K562 (cell line): ENCODE measurements at regions not wholly inside any gene's neighbourhood (a gene's known extent, or its start where the extent isn't known, plus 50 kb on each side); places are given as distances from the start of the nearest gene placed in this dataset.

ENCODE experiments used
- ATAC-seq: fragments of 200-7000 bp; cut with Tn5 transposase; 3 replicates; pipeline ENCODE4 v1.9.1; 2020; ENCODE audit warnings: moderate library complexity
- BruUV-seq: library from RNA; stranded (reverse); fragments of 400-500 nt; replicated peaks from 2 replicates; lab custom pipeline; 2021; lab: Mats Ljungman, UMichigan
- CTCF ChIA-PET: fragments of 300-600 bp; formaldehyde crosslinking; extraction: SDS; loops from one replicate; lab custom pipeline; 2021; ENCODE audit warnings: low intra/inter-chr PET ratio; lab: Yijun Ruan, JAX
- POLR2A ChIA-PET: fragments of 300-600, 350-650 bp; sonication (Branson Sonifier 250); formaldehyde crosslinking; extraction: SDS; loops from one replicate; lab custom pipeline; 2021; ENCODE audit warnings: antibody characterized with exemption, inconsistent platforms; lab: Yijun Ruan, JAX
- DNase-seq, 4 experiments: peaks; one replicate each; pipeline versions ENCODE4 v3.0.0 to v3.0.0-alpha.2; 2011 to 2018; ENCODE audit warnings: low spot score in 3 of 4, mixed read lengths in 3 of 4; ENCODE audit errors: extremely low read depth in 1 of 4
- FAIRE-seq: peaks from 2 replicates; lab custom pipeline; 2011; peaks lifted over from hg19 to GRCh38; lab: Jason Lieb, UNC
- H2AFZ ChIP-seq: 2 replicates; pipeline ENCODE4 v1.6.0; 2011; ENCODE audit warnings: low read depth, low read length, control low read depth, inconsistent platforms
- H3K27ac ChIP-seq: fragments of 200-600 bp; 3 replicates; pipeline ENCODE4 v1.8.0; 2011; ENCODE audit warnings: low read depth, mild to moderate bottlenecking, control low read depth, inconsistent platforms, low read length, moderate library complexity, mixed read lengths; ENCODE audit errors: extremely low read depth
- H3K27me3 ChIP-seq, 2 experiments: fragments of 300-600 bp in 1 of 2; 2 replicates in 1 of 2; 3 replicates in 1 of 2; pipeline versions ENCODE4 v1.6.0 to v1.8.0; 2011; ENCODE audit warnings: inconsistent platforms in 2 of 2, low read length in 2 of 2, mild to moderate bottlenecking in 1 of 2, mixed read lengths in 1 of 2, moderate library complexity in 1 of 2; ENCODE audit not compliant: control insufficient read depth in 2 of 2, insufficient read depth in 2 of 2
- H3K36me3 ChIP-seq: fragments of 300-600 bp; 3 replicates; pipeline ENCODE4 v1.8.0; 2011; ENCODE audit warnings: mild to moderate bottlenecking, low read length, inconsistent platforms; ENCODE audit not compliant: control insufficient read depth, insufficient read depth
- H3K4me1 ChIP-seq, 2 experiments: fragments of 200-600 bp in 1 of 2; replicated peaks in 1 of 2; 2 replicates in 1 of 2; 3 replicates in 1 of 2; pipeline versions ENCODE4 v1.5.1 to v1.8.0; 2011; ENCODE audit warnings: inconsistent platforms in 2 of 2, low read length in 2 of 2, mild to moderate bottlenecking in 1 of 2, mixed read lengths in 1 of 2, moderate library complexity in 1 of 2; ENCODE audit not compliant: control insufficient read depth in 2 of 2, insufficient read depth in 2 of 2
- H3K4me2 ChIP-seq: 2 replicates; pipeline ENCODE4 v1.6.1; 2011; ENCODE audit warnings: low read length, control low read depth, inconsistent platforms, mixed read lengths; ENCODE audit not compliant: insufficient read depth
- H3K4me3 ChIP-seq: fragments of 200-600 bp; sonication (generic), shearing (Covaris generic); 2 replicates; pipeline ENCODE4 v1.5.1; 2016; ENCODE audit warnings: control low read depth, inconsistent platforms
- H3K79me2 ChIP-seq: fragments of 200-600 bp; 3 replicates; pipeline ENCODE4 v1.8.0; 2011; ENCODE audit warnings: low read length, inconsistent platforms; ENCODE audit not compliant: control insufficient read depth, insufficient read depth
- H3K9ac ChIP-seq, 2 experiments: 2 replicates each; pipeline versions ENCODE4 v1.6.0 to v1.6.1; 2011; ENCODE audit warnings: low read depth in 2 of 2, low read length in 2 of 2, control low read depth in 1 of 2, inconsistent platforms in 1 of 2, mild to moderate bottlenecking in 1 of 2, mixed read lengths in 1 of 2; ENCODE audit not compliant: insufficient read depth in 1 of 2
- H3K9me1 ChIP-seq: one replicate; pipeline ENCODE4 v1.6.0; 2011; ENCODE audit warnings: inconsistent platforms, mild to moderate bottlenecking, low read length, moderate library complexity; ENCODE audit not compliant: control insufficient read depth, insufficient read depth
- H3K9me3 ChIP-seq: replicated peaks from 2 replicates; pipeline ENCODE4 v1.5.1; 2011; ENCODE audit warnings: low read depth, low read length, inconsistent platforms; ENCODE audit not compliant: control insufficient read depth, insufficient read depth
- H4K20me1 ChIP-seq: replicated peaks from 2 replicates; pipeline ENCODE4 v1.6.1; 2011; ENCODE audit warnings: low read length, inconsistent platforms, mixed read lengths; ENCODE audit not compliant: control insufficient read depth, insufficient read depth
- ETV6 ChIP-seq, 3 experiments: fragments of 150-350 bp in 1 of 3; sonication (generic) in 1 of 3; formaldehyde crosslinking in 1 of 3; IDR thresholded peaks; 2 replicates each; pipeline versions ENCODE4 v1.6.1 to v1.8.0; 2014 to 2022; ENCODE audit warnings: borderline replicate concordance in 2 of 3, low read depth in 2 of 3, antibody characterized with exemption in 1 of 3, low read length in 1 of 3, mild to moderate bottlenecking in 1 of 3, missing genetic modification reagents in 1 of 3
- MCM5 ChIP-seq: fragments of 450-650 bp; IDR thresholded peaks from 2 replicates; pipeline ENCODE4 v1.6.1; 2016; ENCODE audit warnings: low read depth
- POLR2H ChIP-seq: IDR thresholded peaks from 2 replicates; pipeline ENCODE4 v1.6.1; 2016; ENCODE audit warnings: missing genetic modification characterization, low read depth, mild to moderate bottlenecking, control low read depth, missing compliant biosample characterization, moderate library complexity
- SMAD3 ChIP-seq: fragments of 450-650 bp; formaldehyde crosslinking; conservative IDR thresholded peaks from 2 replicates; pipeline ENCODE4 v1.4.0; 2020; ENCODE audit warnings: mild to moderate bottlenecking
- ZBED1 ChIP-seq: IDR thresholded peaks from 2 replicates; pipeline ENCODE4 v1.6.1; 2014
- ZBTB8A ChIP-seq: fragments of 450-650 bp; IDR thresholded peaks from 2 replicates; pipeline ENCODE4 v1.6.1; 2018; ENCODE audit warnings: mild to moderate bottlenecking, moderate library complexity; ENCODE audit not compliant: partially characterized antibody
- WGBS: fragments of 100-300 bp; shearing (Covaris generic); methylation state at CpG from one replicate; pipeline ENCODE4 v1.1.6; 2016; ENCODE audit warnings: low coverage, mixed read lengths; ENCODE audit not compliant: insufficient coverage; ENCODE audit errors: missing lambda C conversion rate; 5-methylcytosine and 5-hydroxymethylcytosine counted together
- in situ Hi-C: fragments of 300-500 bp; cut with MboI; formaldehyde crosslinking; loops from 4 replicates; pipeline ENCODE4 v1.15.0; 2018; ENCODE audit warnings: inconsistent platforms, mixed read lengths
- intact Hi-C: fragments of 100-400 bp; cut with micrococcal nuclease; formaldehyde crosslinking; loops from 2 replicates; pipeline ENCODE4 v1.14.2; 2022

DNA sequence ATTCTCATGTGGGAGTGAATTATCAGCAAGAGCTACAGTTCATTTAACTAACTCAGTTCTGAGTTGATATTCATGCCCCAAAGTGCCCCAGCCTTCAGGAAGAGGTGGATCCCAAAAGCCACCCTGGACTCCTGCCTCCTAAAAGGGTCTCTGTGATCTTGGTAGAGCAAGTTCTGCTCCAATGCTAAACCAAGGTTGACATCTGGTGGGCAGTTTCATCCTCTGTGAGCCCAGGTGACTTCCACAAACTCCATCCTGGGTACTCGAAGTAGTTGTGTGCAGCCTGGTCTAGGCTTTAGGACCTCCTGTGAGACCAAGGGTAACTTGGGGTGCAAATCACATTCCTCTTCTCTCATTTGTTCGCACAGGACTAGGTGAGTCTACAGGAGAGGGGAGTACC, 816.8 kb downstream of the MTRR start (continued):
- no peak for TF ChIP-seq POLR2H (tag)
- TF ChIP-seq ZBED1, result no peak
- TF ChIP-seq ZBTB8A, result no peak
- no peak for TF ChIP-seq ETV6 (IDR thresholded peaks at IDR 0.05; ENCODE audit: borderline replicate concordance in 1 of 2, low read depth in 2 of 2, low read length in 1 of 2)
- no peak for TF ChIP-seq ETV6 (CRISPR knock-in tag; IDR thresholded peaks at IDR 0.05; ENCODE audit: borderline replicate concordance)
- no peak for TF ChIP-seq MCM5
- TF ChIP-seq, all 486 proteins: peak for 0

GRCh38 chr5:8686707-8687106, 817.8 kb downstream of the MTRR start:
- no peak overlapping the region for H3K4me3 ChIP-seq
- CTCF ChIA-PET, result no interaction called here
- POLR2A ChIA-PET, result no interaction called here
- H3K79me2 ChIP-seq, result no peaks in the 10 kb centered on the region
- H3K9me3 ChIP-seq, result peaks cover 3% of the 10 kb centered on the region; the same call in 1 of the 2 replicates
- DNase-seq (no peak), FAIRE-seq (no peak), ATAC-seq (no peak)
- WGBS, result 3% methylated on average over 2 of the region's 2 CpGs
- no peaks in the 10 kb centered on the region for H3K4me1 ChIP-seq
- H3K27me3 ChIP-seq, result no peaks in the 10 kb centered on the region
- no peak overlapping the region for H3K4me2 ChIP-seq
- no peak for TF ChIP-seq SMAD3 (CRISPR knock-in tag)
- H3K27ac ChIP-seq, result no peak overlapping the region
- intact Hi-C loops (no loop called here), in situ Hi-C loops (no loop called here)
- H4K20me1 ChIP-seq, result no peaks in the 10 kb centered on the region
- no TSS peak for BruUV-seq
- H3K36me3 ChIP-seq, result no peaks in the 10 kb centered on the region
- H3K9ac ChIP-seq, result no peak overlapping the region
- no peak overlapping the region for H2AFZ ChIP-seq
- H3K9me1 ChIP-seq, result no peaks in the 10 kb centered on the region
